UCSD-AML1 (cell line): ENCODE measurements at regions not wholly inside any gene's neighbourhood (a gene's known extent, or its start where the extent isn't known, plus 50 kb on each side); places are given as distances from the start of the nearest gene placed in this dataset.

ENCODE experiments used
- DNase-seq: peaks from one replicate; lab custom pipeline; 2025; ENCODE audit not compliant: unreplicated experiment; lab: John Stamatoyannopoulos, UW

GRCh38 chr10:36638462-36639155 lies 486.8 kb upstream of the ANKRD30A start:
- no peak for DNase-seq

DNA sequence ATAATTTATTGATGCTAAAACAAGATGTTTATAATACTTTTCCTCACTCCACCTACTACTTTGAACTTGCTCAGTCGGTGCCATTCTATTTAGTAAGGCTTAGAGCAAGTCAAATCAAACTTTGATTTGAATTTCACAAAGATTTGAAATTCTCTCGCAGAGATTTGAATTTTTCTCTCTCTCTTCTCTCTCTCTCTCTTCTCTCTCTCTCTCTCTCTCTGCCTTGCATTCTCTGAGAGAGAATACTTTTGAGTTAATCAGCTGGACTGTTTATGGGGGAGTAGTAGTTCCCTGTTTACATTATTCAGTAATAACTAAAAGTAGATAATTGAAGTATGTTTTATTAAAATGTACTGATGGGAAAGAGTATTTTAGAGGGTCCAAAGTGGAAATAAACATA lies 488.5 kb upstream of the ANKRD30A start:
- no peak for DNase-seq

- DNase-seq, result no peak
Measured at GRCh38 chr10:36636285-36636839, 489.0 kb upstream of the ANKRD30A start.

GRCh38 chr10:36634916-36635315 lies 490.5 kb upstream of the ANKRD30A start:
- no peak for DNase-seq

- DNase-seq, result no peak
Measured at GRCh38 chr10:36630267-36630666, 495.1 kb upstream of the ANKRD30A start.

- DNase-seq, result no peak
Measured at GRCh38 chr10:36629476-36629875, 495.9 kb upstream of the ANKRD30A start.

DNA sequence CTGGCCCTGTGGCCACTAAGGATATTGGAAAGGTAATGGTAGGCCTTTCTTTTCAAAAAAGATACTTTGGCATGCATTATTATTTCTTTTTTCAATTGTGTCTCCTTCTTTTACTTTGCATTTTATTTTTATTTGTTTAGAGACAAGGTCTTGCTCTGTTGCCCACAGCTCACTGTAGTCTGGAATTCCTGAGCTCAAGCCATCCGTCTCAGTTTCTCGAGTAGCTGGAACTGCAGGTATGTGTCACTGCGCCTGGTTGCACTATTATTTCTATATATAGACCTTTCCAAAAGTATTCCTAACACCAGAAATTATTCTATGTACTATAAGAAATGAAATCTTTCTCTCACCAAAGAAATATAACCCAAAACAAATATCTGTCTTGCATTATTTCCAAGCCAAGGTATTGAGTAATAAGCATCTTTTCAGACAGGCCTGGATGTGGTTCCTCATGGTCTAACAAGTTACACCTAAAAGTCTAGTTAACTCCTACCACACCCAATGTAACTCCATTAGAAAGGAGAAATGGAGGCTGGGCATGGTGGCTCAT lies 500.8 kb upstream of the ANKRD30A start:
- no peak for DNase-seq

DNA sequence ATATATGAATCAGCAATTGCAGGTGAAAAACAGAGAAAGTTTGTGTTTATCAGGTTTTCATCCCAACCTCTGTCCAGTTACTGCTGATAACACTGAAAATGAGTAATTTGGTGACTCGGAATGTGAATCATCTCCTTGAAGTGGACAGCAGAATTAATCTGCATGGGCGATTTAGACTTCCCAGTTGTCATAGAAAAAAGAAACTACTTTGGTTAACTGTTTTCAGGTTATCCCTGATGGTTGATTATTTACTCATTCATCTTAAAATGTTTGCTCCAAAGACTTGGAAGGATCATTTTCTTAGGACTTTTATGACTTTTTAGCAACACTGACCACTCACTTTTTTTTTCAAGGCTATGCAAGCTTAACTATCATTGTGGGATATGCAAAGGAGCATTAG lies 504.1 kb upstream of the ANKRD30A start:
- no peak for DNase-seq

DNA sequence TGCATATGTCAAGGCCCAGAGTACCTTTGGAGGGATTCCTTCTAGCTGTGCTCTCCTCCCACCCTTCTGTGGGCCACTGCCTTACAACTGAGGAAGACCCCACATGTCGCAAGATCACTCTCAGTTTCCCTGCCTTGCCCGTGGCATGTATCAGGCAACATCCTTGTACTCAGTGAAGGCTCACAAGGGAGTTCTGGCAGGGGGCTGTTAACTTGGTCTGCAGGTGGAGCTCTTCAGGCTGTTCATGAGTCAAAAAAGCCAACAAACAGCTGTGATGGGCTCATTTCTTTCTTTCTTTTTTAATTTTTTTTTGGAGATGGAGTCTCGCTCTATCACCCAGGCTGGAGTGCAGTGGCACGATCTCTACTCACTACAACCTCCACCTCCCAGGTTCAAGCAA lies 513.0 kb upstream of the ANKRD30A start:
- no peak for DNase-seq

- DNase-seq, result no peak
Measured at GRCh38 chr10:36608866-36609265, 516.5 kb upstream of the ANKRD30A start.

- DNase-seq, result no peak
Measured at GRCh38 chr10:36608251-36608650, 517.1 kb upstream of the ANKRD30A start.

DNA sequence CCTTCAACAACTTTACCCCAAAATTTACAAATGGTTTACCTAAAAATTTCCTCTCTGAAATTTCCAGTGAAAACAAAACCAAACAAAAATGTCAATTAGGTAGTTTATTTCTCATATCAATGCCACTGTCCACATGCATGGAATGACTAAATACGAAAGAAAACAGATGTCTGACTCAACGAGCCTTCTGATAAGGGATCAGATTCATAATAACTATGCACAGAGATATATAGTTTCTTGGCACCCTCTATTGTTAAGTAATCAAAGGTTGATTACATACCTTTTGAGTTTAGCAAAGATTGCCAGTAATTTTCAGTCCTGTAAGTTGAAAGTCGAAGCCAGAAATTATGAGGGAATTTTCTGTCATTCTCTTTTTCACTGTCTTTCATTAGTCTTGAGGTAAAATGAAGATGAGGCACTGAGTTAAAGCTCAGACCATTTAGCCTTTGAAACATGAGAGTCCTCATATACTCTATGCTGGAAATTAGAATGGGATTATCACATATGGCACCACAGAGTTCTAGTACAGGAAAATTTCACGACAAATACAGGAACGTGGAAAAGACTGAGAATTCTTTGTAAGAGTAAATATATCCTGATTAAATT lies 519.1 kb upstream of the ANKRD30A start:
- DNase-seq, result no peak

GRCh38 chr10:36604316-36604715 lies 521.1 kb upstream of the ANKRD30A start:
- DNase-seq, result no peak

DNA sequence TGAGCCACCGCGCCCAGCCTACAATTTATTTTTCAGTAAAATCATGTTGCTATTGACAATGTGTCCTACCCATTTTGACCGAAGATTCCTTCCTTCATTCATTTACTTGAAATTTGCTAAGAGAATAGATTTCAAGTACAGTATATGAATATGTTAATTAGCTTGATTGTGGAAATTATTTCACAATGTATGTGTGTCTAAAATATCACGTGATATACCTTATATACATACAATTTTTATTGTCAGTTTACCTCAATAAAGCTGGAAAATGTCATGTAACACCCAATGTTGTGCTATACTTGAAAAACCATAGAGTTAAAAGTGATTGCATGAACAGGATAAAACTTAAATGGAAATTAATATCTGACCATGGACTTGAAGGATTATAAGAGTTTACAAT lies 521.7 kb upstream of the ANKRD30A start:
- no peak for DNase-seq

DNA sequence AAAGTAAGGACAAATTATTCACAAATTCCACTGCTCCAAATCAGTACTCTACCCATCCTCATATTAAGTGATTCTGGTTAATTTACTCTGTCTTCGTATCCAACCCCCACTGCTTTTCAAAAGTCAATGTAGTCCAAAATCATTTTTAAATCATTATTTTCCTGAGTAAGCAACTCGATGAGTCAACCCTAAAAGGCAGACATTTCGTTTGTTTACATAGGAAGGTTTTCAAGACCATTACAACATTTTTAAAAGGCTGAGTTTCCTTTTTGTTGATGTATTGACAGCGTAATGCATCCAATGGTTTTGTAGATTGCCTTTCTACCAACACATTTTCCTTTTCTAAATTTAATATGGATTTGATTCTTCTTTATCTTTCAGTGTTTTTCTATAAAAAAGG lies 523.0 kb upstream of the ANKRD30A start:
- no peak for DNase-seq

GRCh38 chr10:36597756-36598320 lies 527.6 kb upstream of the ANKRD30A start:
- no peak for DNase-seq

GRCh38 chr10:36592964-36593363 lies 532.4 kb upstream of the ANKRD30A start:
- DNase-seq, result no peak

- no peak for DNase-seq
Measured at GRCh38 chr10:36591436-36591835, 534.0 kb upstream of the ANKRD30A start.

DNA sequence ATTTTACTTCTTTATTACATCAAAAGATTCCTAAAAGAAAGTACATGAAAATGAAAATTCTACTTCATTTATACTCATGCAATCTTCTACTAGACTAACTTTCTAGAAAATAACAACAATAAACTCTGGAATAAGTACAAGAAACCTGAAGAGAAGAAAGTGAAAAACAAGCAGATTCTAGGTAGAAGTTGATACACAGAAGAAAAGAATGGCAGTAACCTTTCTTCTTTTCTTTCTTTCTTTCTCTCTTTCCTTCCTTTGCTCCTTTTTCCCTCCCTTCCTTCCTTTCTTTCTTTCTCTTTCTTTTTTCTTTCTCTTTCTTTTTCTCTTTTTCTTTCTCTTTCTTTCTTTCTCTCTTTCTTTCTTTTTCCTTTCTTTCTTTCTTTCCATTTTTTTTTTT lies 541.7 kb upstream of the ANKRD30A start:
- no peak for DNase-seq

GRCh38 chr10:36581237-36581636 lies 544.2 kb upstream of the ANKRD30A start:
- no peak for DNase-seq

- no peak for DNase-seq
Measured at GRCh38 chr10:36578306-36578705, 547.1 kb upstream of the ANKRD30A start.

- DNase-seq, result no peak
Measured at GRCh38 chr10:36577126-36577525, 548.3 kb upstream of the ANKRD30A start.
